Spleen (tissue), 11 donors: ENCODE measurements at regions not wholly inside any gene's neighbourhood (a gene's known extent, or its start where the extent isn't known, plus 50 kb on each side); places are given as distances from the start of the nearest gene placed in this dataset.

Source experiments
- DNase-seq: peaks from one replicate; pipeline ENCODE4 v3.0.0-alpha.2; 2020
- H3K27ac ChIP-seq, 8 donors: fragments of 200-600 bp; sonication (generic) in 7 of 8; 1 replicate in 4 of 8; 2 replicates in 4 of 8; pipeline versions ENCODE4 v1.5.0 to v1.8.0; 2016 to 2021; ENCODE audit warnings: inconsistent platforms in 4 of 8, mild to moderate bottlenecking in 4 of 8, moderate library complexity in 1 of 8
- H3K27me3 ChIP-seq, 7 donors: fragments of 200-600 bp; sonication (generic) in 6 of 7; replicated peaks in 1 of 7; 1 replicate in 4 of 7; 2 replicates in 3 of 7; pipeline versions ENCODE4 v1.5.0 to v1.8.0; 2016 to 2021; ENCODE audit warnings: inconsistent platforms in 3 of 7, mild to moderate bottlenecking in 1 of 7
- H3K36me3 ChIP-seq, 6 donors: fragments of 200-600 bp; sonication (generic) in 5 of 6; 1 replicate in 4 of 6; 2 replicates in 2 of 6; pipeline versions ENCODE4 v1.5.0 to v1.8.0; 2016 to 2021; ENCODE audit warnings: inconsistent platforms in 2 of 6
- H3K4me1 ChIP-seq, 6 donors: fragments of 200-600 bp; sonication (generic) in 5 of 6; 1 replicate in 3 of 6; 2 replicates in 3 of 6; pipeline versions ENCODE4 v1.5.0 to v1.8.0; 2016 to 2021; ENCODE audit warnings: inconsistent platforms in 3 of 6
- H3K4me3 ChIP-seq, 8 donors: fragments of 200-600 bp; sonication (generic) in 7 of 8; 1 replicate in 4 of 8; 2 replicates in 4 of 8; pipeline versions ENCODE4 v1.5.0 to v1.8.0; 2016 to 2021; ENCODE audit warnings: inconsistent platforms in 4 of 8, mild to moderate bottlenecking in 4 of 8, moderate library complexity in 2 of 8
- H3K9me3 ChIP-seq, 8 donors: fragments of 200-600 bp; sonication (generic) in 7 of 8; 1 replicate in 4 of 8; 2 replicates in 4 of 8; pipeline versions ENCODE4 v1.5.0 to v1.8.0; 2016 to 2021; ENCODE audit warnings: inconsistent platforms in 4 of 8
- POLR2A ChIP-seq, 3 donors: fragments of 450-650 bp; IDR thresholded peaks; one replicate each; pipeline ENCODE4 v1.5.1; 2017; ENCODE audit warnings: antibody characterized with exemption in 3 of 3, mild to moderate bottlenecking in 1 of 3
- POLR2AphosphoS5 ChIP-seq, 3 donors: sonication (generic); formaldehyde crosslinking; IDR thresholded peaks; one replicate each; pipeline ENCODE4 v1.5.1; 2017; ENCODE audit warnings: antibody characterized with exemption in 3 of 3
- WGBS, 5 donors: extraction: QIAGEN DNeasy Blood & Tissue Kit in 3 of 5; methylation state at CpG; one replicate each; pipeline versions ENCODE4 v1.1.5 to v1.1.7; 2013 to 2018; 5-methylcytosine and 5-hydroxymethylcytosine counted together
- intact Hi-C: fragments of 100-400 bp; cut with DNase I; formaldehyde crosslinking; loops from one replicate; pipeline ENCODE4 v1.15.0; 2023; ENCODE audit warnings: low total_unique reads
- TF ChIP-seq, protein P1 (sequence below), 11 experiments: fragments of 200-600 bp in 7 of 11; fragments of 450-650 bp in 4 of 11; sonication (generic) in 4 of 11; IDR thresholded peaks in 8 of 11; conservative IDR thresholded peaks in 3 of 11; 1 replicate in 7 of 11; 2 replicates in 4 of 11; pipeline versions ENCODE4 v1.4.0 to v1.8.0; 2016 to 2021; ENCODE audit warnings: antibody characterized with exemption in 11 of 11, inconsistent platforms in 4 of 11, mild to moderate bottlenecking in 1 of 11
- donor health status: healthy with polysubstance abuse.
- donor health status: DM: no; HTN: no; CAD: no; lungs with moderate emphysema.
- donor health status: DM: no; HTN: no; CAD: no.
- donor health status: Bipolar disorder and iron deficiency.
- donor health status: healthy.
- donor health status: DM: no; HTN: no; CAD: no.
- donor health status: DM: yes; HTN: yes; CAD: no.

DNA sequence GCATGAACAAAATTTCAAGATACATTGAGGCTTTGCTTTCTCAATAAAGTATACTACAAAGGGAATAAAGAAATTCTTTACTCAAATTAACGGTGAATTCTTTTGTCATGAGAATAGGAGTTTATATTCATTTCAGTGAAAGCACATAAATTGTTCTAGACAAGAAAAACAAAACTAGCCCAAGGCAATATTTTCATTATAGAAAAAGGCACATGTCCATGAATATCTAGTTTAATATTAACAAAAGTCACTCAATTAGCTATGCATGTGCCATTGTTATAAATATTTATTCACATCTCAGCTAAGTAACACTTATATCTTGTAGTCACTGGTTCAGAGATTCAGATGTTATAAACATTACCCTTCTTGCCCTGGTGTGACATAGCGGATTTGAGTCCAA lies 369.3 kb downstream of the GPATCH2 start:
- intact Hi-C loops, result no loop called here
- H3K9me3 ChIP-seq, result no peaks in the 10 kb centered on the region
- TF ChIP-seq POLR2A (IDR thresholded peaks at IDR 0.05) (no peak), POLR2AphosphoS5 (IDR thresholded peaks at IDR 0.05) (no peak)
- TF ChIP-seq, protein P1, sequence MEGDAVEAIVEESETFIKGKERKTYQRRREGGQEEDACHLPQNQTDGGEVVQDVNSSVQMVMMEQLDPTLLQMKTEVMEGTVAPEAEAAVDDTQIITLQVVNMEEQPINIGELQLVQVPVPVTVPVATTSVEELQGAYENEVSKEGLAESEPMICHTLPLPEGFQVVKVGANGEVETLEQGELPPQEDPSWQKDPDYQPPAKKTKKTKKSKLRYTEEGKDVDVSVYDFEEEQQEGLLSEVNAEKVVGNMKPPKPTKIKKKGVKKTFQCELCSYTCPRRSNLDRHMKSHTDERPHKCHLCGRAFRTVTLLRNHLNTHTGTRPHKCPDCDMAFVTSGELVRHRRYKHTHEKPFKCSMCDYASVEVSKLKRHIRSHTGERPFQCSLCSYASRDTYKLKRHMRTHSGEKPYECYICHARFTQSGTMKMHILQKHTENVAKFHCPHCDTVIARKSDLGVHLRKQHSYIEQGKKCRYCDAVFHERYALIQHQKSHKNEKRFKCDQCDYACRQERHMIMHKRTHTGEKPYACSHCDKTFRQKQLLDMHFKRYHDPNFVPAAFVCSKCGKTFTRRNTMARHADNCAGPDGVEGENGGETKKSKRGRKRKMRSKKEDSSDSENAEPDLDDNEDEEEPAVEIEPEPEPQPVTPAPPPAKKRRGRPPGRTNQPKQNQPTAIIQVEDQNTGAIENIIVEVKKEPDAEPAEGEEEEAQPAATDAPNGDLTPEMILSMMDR (IDR thresholded peaks at IDR 0.05 in 8 of 11, conservative IDR thresholded peaks at IDR 0.05 in 3 of 11), result no peak
- no peaks in the 10 kb centered on the region for H3K4me1 ChIP-seq
- H3K27ac ChIP-seq, result no peak overlapping the region
- no peaks in the 10 kb centered on the region for H3K27me3 ChIP-seq
- H3K36me3 ChIP-seq, result no peaks in the 10 kb centered on the region
- no peak for DNase-seq
- WGBS, 5 donors, result 85 to 90% (median 85%) methylated on average over 2 of the region's 2 CpGs
- no peak overlapping the region for H3K4me3 ChIP-seq

DNA sequence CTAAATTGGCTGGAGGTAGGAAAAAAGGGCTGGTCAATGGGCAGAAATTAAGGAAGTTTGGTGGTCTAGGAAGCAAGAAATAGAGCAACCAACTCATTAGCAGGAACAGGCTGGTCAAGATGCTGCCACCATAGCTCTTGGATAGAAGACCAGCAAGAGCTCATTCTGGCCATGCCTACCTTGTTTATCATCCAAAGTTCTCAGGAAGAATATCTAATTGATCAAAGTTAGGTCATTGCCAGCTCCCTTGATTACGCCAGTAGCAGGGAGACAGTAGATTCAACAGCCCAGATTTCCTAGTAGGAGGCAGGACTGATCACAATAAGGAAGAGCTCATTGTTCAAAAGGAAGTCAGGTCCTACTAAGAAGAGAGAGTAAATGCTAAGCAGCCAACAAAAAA lies 370.2 kb downstream of the GPATCH2 start:
- Histone ChIP-seq H3K36me3 (no peaks in the 10 kb centered on the region), H3K4me3 (no peak overlapping the region), H3K4me1 (no peaks in the 10 kb centered on the region), H3K27ac (no peak overlapping the region), H3K27me3 (no peaks in the 10 kb centered on the region), H3K9me3 (peaks cover 0 to 3% (median 0%) of the 10 kb centered on the region in 8 donors)
- intact Hi-C loops, result no loop called here
- 71 to 91% (median 77%) methylated on average over 1 of the region's 1 CpG for WGBS, 5 donors
- no peak for TF ChIP-seq POLR2AphosphoS5 (IDR thresholded peaks at IDR 0.05)
- TF ChIP-seq, protein P1 (IDR thresholded peaks at IDR 0.05 in 8 of 11, conservative IDR thresholded peaks at IDR 0.05 in 3 of 11), result no peak
- no peak for TF ChIP-seq POLR2A (IDR thresholded peaks at IDR 0.05)
- no peak for DNase-seq

DNA sequence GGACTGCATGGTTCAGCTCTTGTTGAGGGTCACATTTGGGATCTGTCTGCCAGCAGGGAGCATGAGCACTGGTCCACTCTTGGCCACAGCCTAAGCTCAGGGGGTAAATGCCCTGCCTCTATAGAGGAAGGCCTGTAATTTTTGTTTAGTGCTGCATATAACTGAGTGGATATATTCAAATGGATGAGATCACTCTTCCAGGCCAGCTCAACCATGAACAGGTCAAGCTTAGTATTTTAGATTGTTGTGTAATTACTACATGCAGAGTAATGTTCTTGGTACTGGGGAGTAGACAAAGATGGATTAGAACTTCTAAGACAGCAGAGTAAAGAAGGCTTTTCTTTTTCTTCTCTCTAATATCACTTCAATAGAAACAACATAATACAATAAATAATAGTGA lies 376.9 kb downstream of the GPATCH2 start:
- H3K4me3 ChIP-seq, result no peak overlapping the region
- no peaks in the 10 kb centered on the region for H3K27me3 ChIP-seq
- intact Hi-C loops, result no loop called here
- H3K4me1 ChIP-seq, result no peaks in the 10 kb centered on the region
- H3K36me3 ChIP-seq, result no peaks in the 10 kb centered on the region
- H3K9me3 ChIP-seq, result peaks cover 0 to 6% (median 0%) of the 10 kb centered on the region in 8 donors
- no peak for TF ChIP-seq POLR2AphosphoS5 (IDR thresholded peaks at IDR 0.05)
- no peak for TF ChIP-seq POLR2A (IDR thresholded peaks at IDR 0.05)
- TF ChIP-seq, protein P1 (IDR thresholded peaks at IDR 0.05 in 8 of 11, conservative IDR thresholded peaks at IDR 0.05 in 3 of 11), result no peak
- DNase-seq, result no peak
- no peak overlapping the region for H3K27ac ChIP-seq

DNA sequence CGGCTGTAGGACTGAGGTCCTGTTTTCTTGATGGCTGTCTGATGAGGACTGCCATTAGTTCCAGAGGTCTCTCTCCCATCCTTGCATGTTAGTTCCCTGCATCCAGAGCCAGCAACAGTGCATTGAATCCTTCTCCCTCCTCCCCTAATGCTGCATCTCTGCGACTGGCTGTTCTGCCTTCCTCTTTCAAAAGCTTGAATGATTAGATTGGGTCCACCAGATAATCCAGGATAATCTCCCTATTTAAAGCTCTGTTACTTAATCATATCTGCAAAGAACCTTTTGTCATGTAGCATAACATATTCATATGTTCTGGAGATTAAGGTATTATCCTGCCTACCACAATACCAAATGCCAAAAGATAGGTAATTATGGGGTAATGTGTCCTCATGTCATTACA lies 377.5 kb downstream of the GPATCH2 start:
- DNase-seq, result no peak
- H3K36me3 ChIP-seq, result no peaks in the 10 kb centered on the region
- 83 to 93% (median 87%) methylated on average over 2 of the region's 2 CpGs for WGBS, 5 donors
- peaks cover 0 to 7% (median 0%) of the 10 kb centered on the region in 8 donors for H3K9me3 ChIP-seq
- intact Hi-C loops, result no loop called here
- H3K4me1 ChIP-seq, result no peaks in the 10 kb centered on the region
- no peak overlapping the region for H3K4me3 ChIP-seq
- H3K27ac ChIP-seq, result no peak overlapping the region
- no peaks in the 10 kb centered on the region for H3K27me3 ChIP-seq
- TF ChIP-seq, protein P1 (IDR thresholded peaks at IDR 0.05 in 8 of 11, conservative IDR thresholded peaks at IDR 0.05 in 3 of 11), result no peak
- TF ChIP-seq POLR2AphosphoS5 (IDR thresholded peaks at IDR 0.05), result no peak
